Uterus (tissue), 3 donors: ENCODE measurements at regions not wholly inside any gene's neighbourhood (a gene's known extent, or its start where the extent isn't known, plus 50 kb on each side); places are given as distances from the start of the nearest gene placed in this dataset.

Experiments used
- DNase-seq, 2 donors: peaks; one replicate each; pipeline ENCODE4 v3.0.0-alpha.2; 2019 to 2020
- H3K27ac ChIP-seq, 2 donors: fragments of 200-600 bp; sonication (generic); 1 replicate in 1 of 2; 2 replicates in 1 of 2; pipeline ENCODE4 v1.5.1; 2016 to 2018
- H3K27me3 ChIP-seq, 2 donors: fragments of 200-600 bp; sonication (generic); one replicate each; pipeline ENCODE4 v1.5.1; 2018 to 2019; ENCODE audit warnings: control low read depth in 1 of 2
- H3K36me3 ChIP-seq, 2 donors: fragments of 200-600 bp; sonication (generic); one replicate each; pipeline ENCODE4 v1.5.1; 2019; ENCODE audit warnings: control low read depth in 1 of 2
- H3K4me1 ChIP-seq, 2 donors: fragments of 200-600 bp; sonication (generic); one replicate each; pipeline ENCODE4 v1.5.1; 2018 to 2019; ENCODE audit warnings: control low read depth in 1 of 2
- H3K4me3 ChIP-seq, 2 donors: fragments of 200-600 bp; sonication (generic); 1 replicate in 1 of 2; 2 replicates in 1 of 2; pipeline ENCODE4 v1.5.1; 2018 to 2019; ENCODE audit warnings: mild to moderate bottlenecking in 1 of 2
- H3K9me3 ChIP-seq, 2 donors: fragments of 200-600 bp; sonication (generic); one replicate each; pipeline ENCODE4 v1.5.1; 2019; ENCODE audit warnings: control low read depth in 1 of 2
- CTCF ChIP-seq, 4 experiments: fragments of 200-600 bp in 2 of 4; fragments of 450-650 bp in 2 of 4; sonication (generic) in 2 of 4; IDR thresholded peaks; one replicate each; pipeline ENCODE4 v1.5.1; 2016 to 2019; ENCODE audit warnings: antibody characterized with exemption in 4 of 4, mild to moderate bottlenecking in 2 of 4, moderate library complexity in 1 of 4
- POLR2A ChIP-seq, 2 donors: fragments of 450-650 bp; IDR thresholded peaks; one replicate each; pipeline ENCODE4 v1.6.1; 2016; ENCODE audit warnings: antibody characterized with exemption in 2 of 2, mild to moderate bottlenecking in 1 of 2, moderate library complexity in 1 of 2
- intact Hi-C: fragments of 100-400 bp; cut with DNase I; formaldehyde crosslinking; loops from one replicate; pipeline ENCODE4 v1.15.1; 2023; ENCODE audit warnings: low total_unique reads
- donor health status: DM: yes; HTN: yes; CAD: no.

- H3K4me1 ChIP-seq = no peaks in the 10 kb centered on the region
- H3K27ac ChIP-seq = no peak overlapping the region
- intact Hi-C loops = no loop called here
- H3K4me3 ChIP-seq = no peak overlapping the region
- H3K27me3 ChIP-seq = no peaks in the 10 kb centered on the region
- H3K9me3 ChIP-seq = no peaks in the 10 kb centered on the region
- no peak for DNase-seq
- H3K36me3 ChIP-seq = no peaks in the 10 kb centered on the region
- TF ChIP-seq CTCF (IDR thresholded peaks at IDR 0.05) (no peak), POLR2A (IDR thresholded peaks at IDR 0.05) (no peak)
Observed at GRCh38 chr2:14263053-14263452, 369.5 kb upstream of the LRATD1 start.

GRCh38 chr2:14270036-14270582, 362.4 kb upstream of the LRATD1 start:
- no peaks in the 10 kb centered on the region for H3K9me3 ChIP-seq
- TF ChIP-seq CTCF (IDR thresholded peaks at IDR 0.05) (no peak), POLR2A (IDR thresholded peaks at IDR 0.05) (no peak)
- H3K4me3 ChIP-seq = no peak overlapping the region
- DNase-seq = no peak
- intact Hi-C loops = no loop called here
- no peaks in the 10 kb centered on the region for H3K4me1 ChIP-seq
- H3K36me3 ChIP-seq = no peaks in the 10 kb centered on the region
- no peaks in the 10 kb centered on the region for H3K27me3 ChIP-seq
- H3K27ac ChIP-seq = no peak overlapping the region

GRCh38 chr2:14272396-14273075, 360.0 kb upstream of the LRATD1 start:
- H3K36me3 ChIP-seq = no peaks in the 10 kb centered on the region
- no peaks in the 10 kb centered on the region for H3K27me3 ChIP-seq
- H3K4me3 ChIP-seq = no peak overlapping the region
- no peak for TF ChIP-seq CTCF (IDR thresholded peaks at IDR 0.05)
- TF ChIP-seq POLR2A (IDR thresholded peaks at IDR 0.05) = no peak
- intact Hi-C loops = no loop called here
- no peak overlapping the region for H3K27ac ChIP-seq
- no peaks in the 10 kb centered on the region for H3K9me3 ChIP-seq
- no peaks in the 10 kb centered on the region for H3K4me1 ChIP-seq
- DNase-seq = no peak

- Histone ChIP-seq H3K4me3 (no peak overlapping the region), H3K4me1 (no peaks in the 10 kb centered on the region), H3K9me3 (no peaks in the 10 kb centered on the region), H3K27me3 (no peaks in the 10 kb centered on the region), H3K27ac (no peak overlapping the region), H3K36me3 (no peaks in the 10 kb centered on the region)
- intact Hi-C loops = no loop called here
- TF ChIP-seq CTCF (IDR thresholded peaks at IDR 0.05) (no peak), POLR2A (IDR thresholded peaks at IDR 0.05) (no peak)
- no peak for DNase-seq
Observed at GRCh38 chr2:14273650-14274049, 358.9 kb upstream of the LRATD1 start.

- intact Hi-C loops = no loop called here
Observed at GRCh38 chr2:14284244-14284643, 348.3 kb upstream of the LRATD1 start.

More at GRCh38 chr2:14284244-14284643, 348.3 kb upstream of the LRATD1 start:
- Histone ChIP-seq H3K9me3 (no peaks in the 10 kb centered on the region), H3K36me3 (no peaks in the 10 kb centered on the region), H3K27me3 (no peaks in the 10 kb centered on the region), H3K4me3 (no peak overlapping the region), H3K27ac (no peak overlapping the region), H3K4me1 (no peaks in the 10 kb centered on the region)
- no peak for TF ChIP-seq POLR2A (IDR thresholded peaks at IDR 0.05)
- no peak for TF ChIP-seq CTCF (IDR thresholded peaks at IDR 0.05)
- DNase-seq = no peak
